ENCODE measurements at regions not wholly inside any gene's neighbourhood (a gene's known extent, or its start where the extent isn't known, plus 50 kb on each side); places are given as distances from the start of the nearest gene placed in this dataset.

GRCh38 chr2:111634995-111635538, 248.9 kb downstream of the ANAPC1 start:
- TF ChIP-seq SIN3A (IDR thresholded peaks at IDR 0.05; ENCODE audit: borderline replicate concordance, insufficient read depth, low read length) (no peak), TAF1 (IDR thresholded peaks at IDR 0.05; ENCODE audit: borderline replicate concordance, insufficient read depth, low read length) (no peak), FOXP2 (optimal IDR thresholded peaks at IDR 0.05; ENCODE audit: borderline replicate concordance, extremely low read depth, extremely low read length, insufficient read depth) (no peak), REST (IDR thresholded peaks at IDR 0.05; ENCODE audit: insufficient read depth in 1 of 2, low read depth in 2 of 2, low read length in 2 of 2) (no peak), POLR2AphosphoS5 (IDR thresholded peaks at IDR 0.05; ENCODE audit: low read depth, low read length) (no peak)

DNA sequence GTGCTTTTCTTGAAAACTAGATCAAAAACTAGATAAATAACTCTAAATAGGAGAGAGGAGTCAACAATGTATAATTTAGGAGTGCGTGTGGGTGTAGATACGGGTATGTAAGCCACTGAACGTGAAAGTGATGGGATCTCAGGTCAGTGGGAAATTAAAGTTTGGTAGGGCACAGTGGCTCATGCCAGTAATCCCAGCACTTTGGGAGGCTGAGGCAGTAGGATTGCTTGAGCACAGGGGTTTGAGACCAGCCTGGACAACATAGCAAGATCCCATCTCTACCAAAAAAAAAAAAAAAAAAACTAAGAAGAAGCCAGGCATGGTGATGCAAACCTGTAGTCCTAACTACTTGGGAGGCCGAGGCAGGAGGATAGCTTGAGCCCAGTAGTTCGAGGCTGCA, 247.1 kb downstream of the ANAPC1 start:
- TF ChIP-seq FOXP2 (optimal IDR thresholded peaks at IDR 0.05; ENCODE audit: borderline replicate concordance, extremely low read depth, extremely low read length, insufficient read depth) = no peak
- TF ChIP-seq SIN3A (IDR thresholded peaks at IDR 0.05; ENCODE audit: borderline replicate concordance, insufficient read depth, low read length) = no peak
- no peak for TF ChIP-seq POLR2AphosphoS5 (IDR thresholded peaks at IDR 0.05; ENCODE audit: low read depth, low read length)

DNA sequence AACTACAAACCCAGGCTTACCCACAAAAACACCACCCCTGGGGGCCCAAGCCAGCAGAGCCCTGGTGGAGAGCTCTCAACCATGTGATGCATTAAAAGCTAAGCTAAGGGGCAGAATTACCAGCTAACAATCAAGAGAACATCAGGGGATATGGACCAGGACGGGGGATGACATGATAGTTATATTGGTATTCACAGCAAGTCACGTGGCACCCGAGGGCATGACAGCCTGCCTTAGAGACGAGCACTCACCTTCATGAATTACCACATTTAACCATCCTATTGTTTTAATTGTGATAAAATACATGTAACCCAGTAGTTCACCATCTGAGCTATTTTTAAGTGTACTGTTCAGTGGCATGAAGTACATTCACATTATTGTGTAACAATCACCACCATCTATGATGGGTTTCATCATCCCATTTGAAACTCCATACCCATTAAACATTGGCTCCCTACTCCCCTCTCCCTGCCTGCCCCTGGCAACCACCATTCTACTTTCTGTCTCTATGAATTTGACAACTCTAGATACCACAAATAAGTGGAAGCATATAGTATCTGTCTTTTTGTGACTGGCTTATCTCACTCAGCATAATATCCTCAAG, 245.6 kb downstream of the ANAPC1 start:
- TF ChIP-seq SIN3A (IDR thresholded peaks at IDR 0.05; ENCODE audit: borderline replicate concordance, insufficient read depth, low read length) (no peak), POLR2AphosphoS5 (IDR thresholded peaks at IDR 0.05; ENCODE audit: low read depth, low read length) (no peak), FOXP2 (optimal IDR thresholded peaks at IDR 0.05; ENCODE audit: borderline replicate concordance, extremely low read depth, extremely low read length, insufficient read depth) (no peak), REST (IDR thresholded peaks at IDR 0.05; ENCODE audit: insufficient read depth in 1 of 2, low read depth in 2 of 2, low read length in 2 of 2) (no peak), TAF1 (IDR thresholded peaks at IDR 0.05; ENCODE audit: borderline replicate concordance, insufficient read depth, low read length) (no peak)

- no peak for TF ChIP-seq REST (IDR thresholded peaks at IDR 0.05; ENCODE audit: insufficient read depth in 1 of 2, low read depth in 2 of 2, low read length in 2 of 2)
- no peak for TF ChIP-seq SIN3A (IDR thresholded peaks at IDR 0.05; ENCODE audit: borderline replicate concordance, insufficient read depth, low read length)
- no peak for TF ChIP-seq POLR2AphosphoS5 (IDR thresholded peaks at IDR 0.05; ENCODE audit: low read depth, low read length)
- TF ChIP-seq FOXP2 (optimal IDR thresholded peaks at IDR 0.05; ENCODE audit: borderline replicate concordance, extremely low read depth, extremely low read length, insufficient read depth) = no peak
- no peak for TF ChIP-seq TAF1 (IDR thresholded peaks at IDR 0.05; ENCODE audit: borderline replicate concordance, insufficient read depth, low read length)
Measured at GRCh38 chr2:111640480-111640879, 243.5 kb downstream of the ANAPC1 start.

DNA sequence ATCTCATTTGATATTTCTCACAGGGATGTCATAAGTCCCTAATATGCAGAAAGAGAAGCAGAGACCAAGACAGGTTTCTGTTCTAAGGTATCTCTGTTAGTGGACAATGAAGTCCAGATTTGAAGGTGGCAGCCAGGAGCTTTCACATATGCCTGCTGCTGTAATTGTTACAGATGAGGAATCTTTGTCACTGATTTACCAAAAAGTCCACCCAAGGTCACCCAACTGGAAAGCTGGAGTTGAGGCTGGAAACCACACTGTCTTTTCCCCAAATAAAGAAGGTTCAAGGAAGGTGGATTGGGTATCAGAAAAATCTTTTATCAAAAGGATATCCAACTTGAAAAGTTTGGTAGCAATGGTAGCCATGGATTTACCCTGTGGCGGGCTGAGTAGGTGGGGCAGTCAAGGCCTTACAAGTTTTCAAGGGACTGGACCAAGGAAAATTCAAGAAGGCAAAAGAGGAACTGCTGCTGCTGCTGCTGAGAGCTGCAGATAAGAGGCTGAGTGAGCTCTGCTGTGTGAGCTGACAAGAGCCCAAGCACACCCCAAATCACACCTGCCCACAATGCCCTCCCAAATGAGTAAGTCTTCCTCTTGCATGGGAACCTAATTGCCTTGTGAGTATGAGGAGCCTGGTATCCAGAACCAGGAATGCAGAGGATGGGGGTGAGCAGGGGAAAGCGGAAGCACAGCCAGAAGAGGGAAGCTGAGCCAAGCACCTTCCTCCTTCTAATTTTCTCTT, 241.2 kb downstream of the ANAPC1 start:
- TF ChIP-seq SIN3A (IDR thresholded peaks at IDR 0.05; ENCODE audit: borderline replicate concordance, insufficient read depth, low read length) (no peak), REST (IDR thresholded peaks at IDR 0.05; ENCODE audit: insufficient read depth in 1 of 2, low read depth in 2 of 2, low read length in 2 of 2) (no peak), POLR2AphosphoS5 (IDR thresholded peaks at IDR 0.05; ENCODE audit: low read depth, low read length) (no peak), TAF1 (IDR thresholded peaks at IDR 0.05; ENCODE audit: borderline replicate concordance, insufficient read depth, low read length) (no peak), FOXP2 (optimal IDR thresholded peaks at IDR 0.05; ENCODE audit: borderline replicate concordance, extremely low read depth, extremely low read length, insufficient read depth) (no peak)

Data from PFSK-1 (cell line).